Muscle of back (tissue), 3 donors: ENCODE measurements at regions not wholly inside any gene's neighbourhood (a gene's known extent, or its start where the extent isn't known, plus 50 kb on each side); places are given as distances from the start of the nearest gene placed in this dataset.

Experiments used
- DNase-seq, 3 donors: peaks; one replicate each; pipeline versions ENCODE4 v3.0.0 to v3.0.0-alpha.2; 2013

- peak in 2 of 3 donors; percentile 47 to 75 for DNase-seq
Observed at GRCh38 chr1:218817071-218817470, 356.6 kb upstream of the LYPLAL1 start.

GRCh38 chr1:218817691-218818465, 355.8 kb upstream of the LYPLAL1 start:
- DNase-seq, result peak in 2 of 3 donors; percentile 62 to 92

GRCh38 chr1:218823291-218823900, 350.3 kb upstream of the LYPLAL1 start:
- DNase-seq, result peak in 1 of 3 donors; percentile 71

- no peak for DNase-seq
Observed at GRCh38 chr1:218827486-218827885, 346.2 kb upstream of the LYPLAL1 start.

GRCh38 chr1:218828125-218828650, 345.5 kb upstream of the LYPLAL1 start:
- no peak for DNase-seq

- DNase-seq, result peak in 1 of 3 donors; percentile 76
Observed at GRCh38 chr1:218829097-218829496, 344.6 kb upstream of the LYPLAL1 start.

GRCh38 chr1:218835609-218836008, 338.1 kb upstream of the LYPLAL1 start:
- peak in 1 of 3 donors; percentile 70 for DNase-seq

- no peak for DNase-seq
Observed at GRCh38 chr1:218836264-218836663, 337.4 kb upstream of the LYPLAL1 start.

GRCh38 chr1:218837051-218837450, 336.6 kb upstream of the LYPLAL1 start:
- no peak for DNase-seq

GRCh38 chr1:218845589-218845988, 328.1 kb upstream of the LYPLAL1 start:
- no peak for DNase-seq

GRCh38 chr1:218846181-218846580, 327.5 kb upstream of the LYPLAL1 start:
- DNase-seq, result no peak

- DNase-seq, result no peak
Observed at GRCh38 chr1:218847089-218847768, 326.4 kb upstream of the LYPLAL1 start.

- DNase-seq, result peak in 1 of 3 donors; percentile 52
Observed at GRCh38 chr1:218848009-218848408, 325.7 kb upstream of the LYPLAL1 start.

- DNase-seq, result no peak
Observed at GRCh38 chr1:218850367-218850766, 323.3 kb upstream of the LYPLAL1 start.

GRCh38 chr1:218851586-218851985, 322.1 kb upstream of the LYPLAL1 start:
- peak in 2 of 3 donors; percentile 50 to 68 for DNase-seq

- peak; percentile 70 to 84 (median 78) for DNase-seq
Observed at GRCh38 chr1:218852527-218852926, 321.2 kb upstream of the LYPLAL1 start.

- DNase-seq, result no peak
Observed at GRCh38 chr1:218863987-218864386, 309.7 kb upstream of the LYPLAL1 start.

- no peak for DNase-seq
Observed at GRCh38 chr1:218865591-218865990, 308.1 kb upstream of the LYPLAL1 start.

GRCh38 chr1:218866507-218866906, 307.2 kb upstream of the LYPLAL1 start:
- peak in 1 of 3 donors; percentile 36 for DNase-seq

- DNase-seq, result peak in 1 of 3 donors; percentile 79
Observed at GRCh38 chr1:218867066-218867465, 306.6 kb upstream of the LYPLAL1 start.

GRCh38 chr1:218867941-218868626, 305.6 kb upstream of the LYPLAL1 start:
- DNase-seq, result peak in 1 of 3 donors; percentile 66

GRCh38 chr1:218869276-218869675, 304.4 kb upstream of the LYPLAL1 start:
- no peak for DNase-seq
